HG02610 (cell line): ENCODE measurements at regions not wholly inside any gene's neighbourhood (a gene's known extent, or its start where the extent isn't known, plus 50 kb on each side); places are given as distances from the start of the nearest gene placed in this dataset.
"Not testable (repeated sequence)": the region's sequence is repeated elsewhere in the genome, so short reads cannot be mapped to it uniquely, and the experiment has no call there.

Experiments used
- ATAC-seq: cut with Tn5 transposase; IDR thresholded peaks from one replicate; pipeline ENCODE4 v1.9.1; 2021; ENCODE audit warnings: mild to moderate bottlenecking, moderate library complexity; ENCODE audit not compliant: unreplicated experiment

DNA sequence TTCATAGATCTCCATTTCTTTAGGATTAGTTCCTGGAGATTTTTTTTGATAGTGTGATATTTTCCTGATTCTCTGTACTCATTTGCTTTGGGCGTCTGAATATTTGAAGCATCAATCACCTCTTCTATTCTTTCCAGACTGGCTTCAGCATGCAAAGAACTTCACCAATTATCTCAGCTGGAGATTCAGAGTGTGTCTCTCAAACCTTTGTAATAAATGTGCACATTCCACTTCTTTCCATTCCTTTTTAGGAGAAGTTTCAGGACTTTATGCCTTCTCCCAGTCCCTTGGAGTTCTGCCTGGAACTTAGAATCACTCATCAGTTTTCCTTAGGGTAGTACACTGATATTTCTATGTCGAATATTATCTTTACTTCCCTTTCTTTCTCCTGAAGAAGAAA, 334.8 kb downstream of the TEX13C start:
- ATAC-seq = no peak

DNA sequence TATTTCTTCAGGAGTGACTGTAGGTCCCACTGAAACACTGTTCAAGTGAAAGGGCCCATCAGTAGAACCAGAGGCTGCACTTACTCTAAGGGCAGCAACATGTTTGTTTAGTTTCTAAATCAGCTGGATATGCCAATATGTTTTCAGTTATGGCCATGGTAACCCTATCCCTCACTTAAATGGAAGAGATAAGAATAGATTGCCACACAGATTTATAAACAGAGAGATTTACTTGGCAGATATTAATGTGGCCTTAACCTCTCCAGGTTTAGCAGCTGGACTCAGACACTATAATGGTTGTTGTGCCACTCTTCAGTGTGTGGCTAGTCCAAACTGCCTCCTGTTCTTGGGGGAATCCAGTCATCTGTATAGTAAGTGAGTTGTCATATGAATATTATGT, 354.1 kb downstream of the TEX13C start:
- ATAC-seq = no peak

DNA sequence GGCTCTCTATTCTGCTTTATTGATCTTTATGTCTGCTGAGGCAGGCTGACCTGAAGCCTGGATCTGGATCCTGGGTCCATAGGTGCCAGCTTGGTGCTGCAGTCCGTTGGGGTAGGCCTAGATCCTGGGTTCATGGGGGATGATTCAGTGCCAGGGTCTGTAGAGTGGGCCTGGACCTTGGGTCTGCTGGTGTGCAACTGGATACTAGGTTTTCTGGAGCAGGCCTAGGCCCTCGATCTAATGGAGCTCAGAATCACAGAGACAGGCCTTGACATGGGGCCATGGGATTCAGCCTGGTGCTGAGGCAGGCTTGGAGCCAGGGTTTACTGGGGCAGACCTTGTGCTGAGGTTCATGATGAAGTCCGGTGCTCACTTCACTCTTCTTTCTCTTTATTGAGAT, 358.6 kb downstream of the TEX13C start:
- no peak for ATAC-seq

DNA sequence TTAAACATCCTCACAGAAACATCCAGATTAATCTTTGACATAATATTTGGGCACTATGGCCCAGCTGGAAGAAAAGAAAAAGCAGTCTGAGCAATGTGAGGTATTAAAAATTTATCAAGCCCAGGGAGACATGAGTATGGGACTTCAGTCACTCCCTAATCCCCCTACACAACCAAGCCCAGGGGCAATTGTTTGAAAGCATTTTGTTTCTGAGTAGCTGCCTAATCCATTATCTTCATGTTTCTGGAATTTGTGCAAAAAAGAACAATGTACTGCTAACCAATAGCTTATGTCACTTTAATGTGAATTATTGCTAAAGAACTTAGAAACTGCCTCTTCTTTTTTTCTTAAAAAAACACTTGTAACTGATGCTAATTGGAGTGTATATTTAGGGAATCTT, 360.7 kb downstream of the TEX13C start:
- no peak for ATAC-seq

DNA sequence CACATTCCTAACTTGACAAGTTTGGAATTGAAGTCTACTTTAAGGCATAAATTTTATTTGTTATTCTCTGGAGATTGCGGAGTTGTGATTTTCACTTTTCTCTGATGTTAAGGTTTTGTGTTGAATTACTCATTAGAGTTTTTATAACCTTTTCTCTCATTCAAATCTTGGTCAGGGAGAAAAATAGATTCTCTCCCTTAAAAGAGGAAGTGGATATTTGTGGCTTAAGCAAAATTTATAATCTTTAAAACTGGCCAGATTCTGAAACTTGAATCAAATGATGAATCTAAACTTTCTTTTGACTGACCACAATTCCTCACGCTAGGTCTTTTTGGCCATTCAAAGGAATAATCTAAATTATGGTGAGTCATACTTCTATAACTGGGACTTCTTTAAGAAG, 361.4 kb downstream of the TEX13C start:
- ATAC-seq = peak; percentile 48

DNA sequence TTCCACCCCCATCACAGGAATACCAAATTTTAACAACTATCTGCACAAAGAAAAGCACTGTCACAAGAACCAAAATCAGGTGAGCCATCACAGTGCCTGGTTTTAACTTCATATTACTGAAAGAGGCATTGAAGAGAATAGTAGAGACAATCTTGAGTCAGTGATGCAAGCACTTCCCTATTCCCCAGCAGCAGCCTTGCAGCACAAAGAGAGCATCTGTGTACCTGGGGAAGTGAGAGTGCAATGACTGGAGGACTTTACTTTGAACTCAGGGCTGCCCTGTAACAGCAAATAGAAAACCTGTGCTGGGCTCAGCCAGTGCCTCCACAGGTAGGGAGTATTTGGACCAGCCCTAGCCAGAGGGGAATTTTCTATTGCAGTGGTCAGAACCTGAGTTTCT, 361.8 kb downstream of the TEX13C start:
- peak; percentile 85 for ATAC-seq

DNA sequence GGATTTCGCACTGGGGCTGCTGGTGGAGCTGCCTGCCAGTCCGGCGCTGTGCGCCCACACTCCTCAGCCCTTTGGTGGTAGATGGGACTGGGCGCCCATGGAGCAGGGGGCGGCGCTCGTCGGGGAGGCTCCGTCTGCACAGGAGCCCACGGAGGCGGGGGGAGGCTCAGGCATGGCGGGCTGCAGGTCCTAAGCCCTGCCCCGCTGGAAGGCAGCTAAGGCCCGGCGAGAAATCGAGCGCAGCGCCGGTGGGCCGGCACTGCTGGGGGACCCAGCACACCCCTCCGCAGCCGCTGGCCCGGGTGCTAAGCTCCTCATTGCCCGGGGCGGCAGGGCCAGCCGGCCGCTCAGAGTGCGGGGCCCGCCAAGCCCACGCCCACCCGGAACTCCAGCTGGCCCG, 370.9 kb downstream of the TEX13C start:
- ATAC-seq = not testable (repeated sequence)

DNA sequence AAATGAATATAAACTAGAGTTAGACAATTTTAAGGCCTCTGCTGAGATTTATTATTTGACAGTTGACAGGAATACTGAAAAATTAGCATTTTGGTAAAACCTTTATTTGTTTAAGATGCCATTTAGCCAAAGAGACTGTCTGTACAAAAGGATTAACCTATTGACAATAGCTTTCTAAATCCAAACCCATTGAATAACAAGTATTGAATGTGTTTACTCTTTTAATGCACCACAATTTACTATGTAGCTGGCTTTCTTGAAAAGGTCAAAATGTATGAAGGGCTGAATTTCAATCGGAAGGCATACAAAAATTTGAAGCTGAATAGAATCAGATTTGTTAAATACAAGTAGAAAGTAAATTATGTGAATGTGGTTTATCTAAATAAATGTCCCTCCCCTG, 374.5 kb downstream of the TEX13C start:
- no peak for ATAC-seq

DNA sequence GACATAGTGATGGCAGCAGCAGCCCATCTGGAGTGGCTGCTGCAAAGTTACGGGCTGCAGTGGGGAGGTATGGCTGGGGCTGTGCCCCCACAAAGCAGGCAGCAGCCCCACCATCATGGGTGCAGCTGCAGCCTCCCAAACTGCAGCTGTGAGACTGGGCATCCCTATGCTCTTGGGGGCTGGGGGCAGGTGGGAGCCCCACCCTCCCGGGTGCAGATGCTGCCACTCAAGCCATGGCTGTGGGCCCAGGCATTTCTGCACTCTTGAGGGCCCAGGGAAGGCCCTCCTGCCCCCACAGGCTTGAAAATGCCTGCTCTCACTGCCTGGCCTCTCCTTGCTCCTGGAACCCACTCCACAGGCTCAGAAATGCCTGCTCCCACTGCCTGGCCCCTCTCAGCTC, 389.4 kb downstream of the TEX13C start:
- no peak for ATAC-seq

DNA sequence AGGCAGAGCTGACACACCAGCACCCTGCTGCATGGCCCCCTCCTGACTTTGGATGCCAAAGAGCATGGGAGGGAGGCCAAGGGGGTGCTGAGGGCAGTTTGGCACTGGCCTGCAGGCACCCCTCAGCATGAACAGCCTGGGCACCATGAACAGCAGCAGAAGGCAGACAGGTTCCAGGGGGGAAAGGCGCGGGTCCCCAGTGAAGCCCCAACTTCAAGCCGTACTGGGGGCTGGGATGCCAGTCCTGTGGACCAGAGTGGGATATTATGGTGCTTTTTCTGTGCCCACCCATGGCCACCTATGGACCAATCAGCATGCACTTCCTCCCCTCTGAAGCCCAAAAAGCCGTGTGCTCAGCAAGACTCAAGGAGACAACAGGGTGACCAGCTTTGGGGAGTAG, 389.9 kb downstream of the TEX13C start:
- ATAC-seq = no peak

DNA sequence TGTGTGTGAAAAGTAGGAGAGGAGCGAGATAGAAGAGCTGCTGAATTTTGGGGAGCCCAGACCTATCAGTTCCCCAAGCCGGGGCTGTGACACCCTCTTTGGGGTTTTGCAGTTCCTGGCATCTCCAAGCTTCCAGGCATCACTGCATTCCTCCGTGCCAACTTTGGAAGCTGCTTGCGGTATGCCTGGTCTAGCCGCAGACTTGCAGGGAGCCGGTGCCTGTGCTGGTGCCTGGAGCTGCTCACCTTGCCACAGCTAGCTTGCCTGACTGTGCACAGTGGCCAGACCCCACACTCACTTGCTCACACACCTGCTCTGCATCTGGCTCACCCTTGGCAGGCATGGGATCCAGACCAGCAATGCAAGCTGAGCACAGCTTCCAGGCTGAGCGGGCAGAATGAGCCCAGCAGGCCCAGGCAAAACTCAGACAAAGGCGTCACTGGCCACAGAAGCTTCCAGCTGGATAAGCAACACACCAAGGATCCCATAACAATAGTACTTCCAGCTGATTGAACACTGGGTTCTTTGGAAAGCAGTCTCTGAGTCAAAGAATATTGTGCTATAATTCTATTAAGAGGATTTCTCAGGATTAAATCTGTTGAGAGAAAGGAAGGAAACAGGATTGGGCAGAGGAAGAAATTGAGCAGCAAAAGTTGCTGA, 390.9 kb downstream of the TEX13C start:
- ATAC-seq = no peak

DNA sequence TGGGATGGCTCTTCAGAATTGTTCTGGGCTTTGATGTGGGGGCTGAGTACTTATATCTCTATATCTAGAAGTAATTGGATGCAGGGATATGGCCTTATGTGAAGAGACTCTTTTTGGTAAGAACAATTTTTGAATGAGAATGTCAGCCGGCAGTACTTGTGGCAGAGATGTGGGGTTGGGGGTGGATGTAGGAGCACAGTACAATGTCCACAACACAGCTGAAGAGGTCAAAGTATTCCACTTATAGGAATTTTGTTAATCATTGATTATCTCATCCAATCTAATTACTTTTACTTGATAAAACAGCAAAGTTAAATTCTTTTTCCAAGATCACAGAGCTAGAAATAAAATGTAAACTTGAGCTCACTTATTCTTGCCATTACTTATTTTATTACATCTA, 391.4 kb downstream of the TEX13C start:
- no peak for ATAC-seq

DNA sequence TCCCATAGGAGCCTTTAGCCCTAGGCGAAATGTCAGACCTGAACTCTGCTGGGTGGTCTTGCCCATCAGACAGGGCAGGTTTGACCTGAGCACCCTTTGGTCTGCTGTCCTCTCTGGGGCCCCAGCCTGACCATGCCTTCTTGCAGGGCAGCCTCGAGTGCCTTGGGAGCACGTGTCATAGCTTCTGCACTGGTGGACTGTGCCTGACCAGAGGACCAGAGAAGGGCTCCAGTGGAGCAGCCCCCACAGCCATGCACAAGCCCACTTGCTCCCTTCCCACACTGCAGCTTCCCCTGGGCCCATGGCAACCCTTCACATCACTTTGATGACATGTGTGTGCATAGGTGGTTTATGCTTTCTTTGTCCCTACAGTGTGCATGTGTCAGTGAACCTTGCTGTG, 394.0 kb downstream of the TEX13C start:
- no peak for ATAC-seq

DNA sequence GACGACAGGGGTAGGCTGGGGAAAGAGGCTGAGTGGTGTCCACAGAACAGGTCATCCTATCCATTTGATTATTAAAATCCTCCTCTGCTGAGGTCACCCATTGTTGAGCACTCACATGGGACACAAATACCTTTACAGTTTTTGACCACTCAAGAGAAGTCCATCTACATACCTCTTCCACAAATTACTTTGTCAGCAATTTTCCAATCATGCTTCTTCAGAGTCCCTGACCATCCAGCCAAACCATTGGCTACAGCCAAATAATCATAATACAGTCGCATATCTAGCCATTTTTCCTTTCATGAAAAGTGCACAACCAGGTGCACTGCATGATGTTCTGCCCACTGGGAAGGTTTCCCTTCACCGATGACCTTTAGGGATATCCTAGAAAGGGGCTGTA, 407.4 kb downstream of the TEX13C start:
- ATAC-seq = no peak

DNA sequence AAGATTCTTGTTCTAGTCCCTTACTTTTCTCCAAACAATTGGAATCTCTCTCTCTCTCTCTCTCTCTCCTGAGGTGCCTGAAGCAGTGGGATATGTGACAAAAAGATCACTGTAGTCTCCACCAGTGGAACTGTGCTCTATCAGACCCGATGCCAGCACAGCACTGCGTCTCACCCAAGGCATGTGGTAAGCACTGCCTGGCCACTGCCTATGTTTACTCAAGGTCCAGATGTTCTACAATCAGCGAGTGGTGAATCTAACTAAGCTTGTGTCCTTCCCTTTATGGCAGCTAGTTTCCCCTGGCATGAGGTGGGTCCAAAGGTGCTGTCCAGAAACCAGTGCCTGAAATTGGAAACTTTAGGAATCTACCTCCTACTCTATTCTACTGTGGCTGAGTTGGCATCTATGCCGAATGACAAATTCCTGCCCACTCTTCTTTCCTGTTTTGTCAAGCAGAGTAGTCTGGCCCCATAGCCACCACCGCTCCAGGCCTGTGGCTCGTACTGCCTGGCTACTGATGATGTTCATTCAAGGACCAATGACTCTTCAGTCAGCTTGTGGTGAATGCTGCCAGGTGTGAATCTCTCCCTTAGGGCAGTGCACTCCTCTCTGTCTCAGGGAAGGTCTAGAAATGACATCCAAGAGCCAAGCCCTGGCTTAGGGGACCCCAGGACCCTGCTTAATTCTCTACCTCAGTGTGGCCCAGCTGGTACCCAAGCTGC, 416.5 kb downstream of the TEX13C start:
- ATAC-seq = no peak

DNA sequence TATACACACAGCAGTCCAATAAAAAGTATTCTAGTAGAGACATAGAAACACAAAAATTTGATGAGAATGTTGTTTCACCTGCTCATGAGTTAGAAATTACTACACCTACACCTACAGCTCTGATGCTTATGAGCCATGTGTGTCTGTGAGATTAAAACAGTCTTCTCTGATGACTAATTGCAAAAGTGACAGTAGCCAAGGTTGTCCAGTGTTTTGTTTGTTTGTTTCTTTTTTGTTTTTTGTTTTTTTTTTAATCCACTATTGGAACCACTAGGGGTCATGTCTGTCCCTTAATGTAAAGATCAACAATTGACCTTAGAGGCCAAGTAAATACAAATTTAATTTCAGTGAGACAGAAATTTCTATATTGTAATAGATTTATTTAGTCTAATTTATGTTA, 423.1 kb downstream of the TEX13C start:
- ATAC-seq = no peak

DNA sequence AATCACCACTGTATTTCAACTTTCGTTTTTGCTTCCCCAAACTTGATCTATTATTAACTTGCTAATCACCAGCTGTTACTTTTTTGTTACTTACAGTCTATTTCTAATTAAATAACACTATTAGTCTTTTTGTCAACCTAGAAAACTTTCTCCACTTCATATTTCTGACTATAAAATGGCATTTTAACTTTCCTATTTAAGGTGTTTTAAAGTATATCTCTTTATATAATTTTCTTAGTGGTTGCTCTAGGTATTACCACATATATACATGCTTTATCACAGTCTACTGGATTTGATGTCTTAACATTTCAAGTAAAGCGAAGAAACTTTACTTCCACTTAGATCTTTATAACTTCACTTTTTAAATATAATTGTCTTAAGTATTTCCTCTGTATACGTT, 421.2 kb downstream of the DCAF12L2 start:
- no peak for ATAC-seq

DNA sequence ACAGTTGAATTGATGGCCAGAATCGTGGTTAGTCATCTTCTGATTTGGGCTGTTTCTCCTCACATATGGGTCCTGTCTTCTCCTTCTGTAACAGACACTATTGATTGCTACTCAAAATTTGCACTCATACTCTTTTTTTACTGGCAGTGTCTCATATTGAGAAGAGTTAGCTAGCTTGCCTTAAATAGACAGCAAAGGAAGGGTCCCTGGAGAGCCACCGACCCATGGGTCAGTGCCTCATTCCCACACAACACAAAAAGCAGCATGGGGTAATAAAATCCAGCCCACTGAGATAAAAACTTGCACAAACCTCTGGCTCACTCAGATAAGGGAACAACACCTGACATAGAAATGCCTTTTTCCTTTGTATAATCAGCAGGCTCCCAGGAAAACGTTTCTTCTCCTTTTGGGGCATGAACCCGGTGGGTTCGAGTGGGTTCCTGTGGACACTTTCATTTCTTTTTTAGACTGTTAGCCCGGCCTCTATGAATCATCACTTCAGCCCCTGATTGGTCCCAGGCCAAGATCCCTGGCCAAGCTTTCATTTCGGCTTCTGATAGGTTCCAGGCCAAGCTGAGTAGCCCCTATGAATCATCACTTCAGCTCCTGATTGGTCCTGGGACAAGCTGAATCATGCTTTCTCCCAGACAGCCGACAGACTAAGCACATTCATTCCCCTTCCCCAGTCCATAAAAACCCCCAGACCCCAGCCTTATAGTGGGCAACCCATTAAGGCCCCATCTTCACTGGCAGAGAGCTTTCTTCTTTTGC, 408.1 kb downstream of the DCAF12L2 start:
- ATAC-seq = no peak

DNA sequence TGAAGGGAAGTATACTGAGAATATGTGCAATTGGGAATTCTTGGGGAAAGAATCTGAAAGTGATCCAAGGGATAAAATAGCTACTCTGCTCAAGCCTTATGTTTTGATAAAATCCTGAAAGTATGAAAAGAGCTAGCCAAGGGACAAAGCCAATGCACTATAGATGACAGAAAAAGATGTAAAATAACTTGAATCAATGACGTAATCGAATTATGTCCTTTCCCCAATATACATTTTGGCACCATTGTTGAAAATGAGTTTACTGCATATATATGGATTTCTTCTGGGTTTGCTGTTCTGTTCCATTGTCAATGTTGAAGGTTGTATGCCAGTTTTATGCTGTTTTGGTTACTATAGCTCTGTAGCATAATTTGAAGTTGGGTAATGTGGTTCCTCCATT, 407.3 kb downstream of the DCAF12L2 start:
- ATAC-seq = no peak

DNA sequence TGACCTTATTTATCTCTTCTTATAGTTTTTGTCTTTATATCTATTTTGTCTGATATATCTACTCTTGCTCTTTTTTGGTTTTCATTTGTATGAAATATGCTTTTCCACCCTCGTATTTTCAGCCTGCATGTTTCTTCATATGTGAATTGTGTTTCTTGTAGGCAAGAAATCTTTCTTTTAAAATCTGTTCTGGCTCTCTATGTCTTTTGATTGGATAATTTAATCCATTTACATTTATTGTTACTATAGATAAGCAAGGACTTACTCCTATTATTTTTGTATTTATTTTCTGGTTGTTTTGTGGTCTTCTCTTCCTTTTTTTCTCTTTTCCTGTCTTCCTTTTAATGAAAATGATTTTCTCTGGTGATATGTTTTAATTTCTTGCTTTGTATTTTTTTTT, 403.1 kb downstream of the DCAF12L2 start:
- no peak for ATAC-seq

DNA sequence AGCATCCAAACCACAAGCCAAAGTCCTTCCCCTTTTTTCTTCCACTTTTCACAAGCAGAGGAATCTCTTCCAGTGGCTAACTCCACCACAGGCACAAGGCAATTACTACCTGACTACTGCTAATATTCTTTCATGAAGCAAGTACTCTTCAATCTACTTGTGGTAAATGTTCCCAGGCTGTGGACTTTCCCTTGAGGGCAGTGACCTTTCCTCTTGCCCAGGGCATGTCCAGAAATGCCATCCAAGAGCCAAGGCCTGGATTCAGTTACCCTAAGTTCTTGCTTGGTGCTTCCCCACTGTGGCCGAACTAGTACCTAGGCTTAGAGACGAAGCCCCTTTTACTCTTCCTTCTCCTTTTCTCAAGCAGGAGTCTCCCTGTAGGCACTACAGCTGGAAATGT, 400.7 kb downstream of the DCAF12L2 start:
- no peak for ATAC-seq

DNA sequence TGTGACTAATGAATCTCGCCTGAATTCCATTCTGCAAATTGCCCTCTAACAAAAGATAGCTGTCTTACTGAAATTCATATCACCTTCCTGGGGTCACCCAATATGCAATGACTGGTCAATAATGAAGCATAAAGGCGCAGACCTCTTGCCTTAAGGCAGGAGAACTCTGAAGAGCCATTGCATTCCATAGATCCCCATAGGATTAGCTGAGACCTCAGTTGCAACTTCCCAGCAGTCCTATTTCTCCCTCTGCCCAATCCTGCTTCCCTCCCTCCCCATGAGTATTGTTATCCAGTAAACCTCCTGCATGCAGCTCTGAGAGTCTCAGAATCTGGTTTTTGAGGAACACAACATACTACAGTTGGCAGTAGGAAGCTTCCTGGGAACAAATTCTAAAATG, 396.5 kb downstream of the DCAF12L2 start:
- no peak for ATAC-seq
